ENCODE measurements at regions not wholly inside any gene's neighbourhood (a gene's known extent, or its start where the extent isn't known, plus 50 kb on each side); places are given as distances from the start of the nearest gene placed in this dataset.

- intact Hi-C loops (cut with DNase I; ENCODE audit: low total_unique reads), result no loop called here
- TF ChIP-seq, protein P1, sequence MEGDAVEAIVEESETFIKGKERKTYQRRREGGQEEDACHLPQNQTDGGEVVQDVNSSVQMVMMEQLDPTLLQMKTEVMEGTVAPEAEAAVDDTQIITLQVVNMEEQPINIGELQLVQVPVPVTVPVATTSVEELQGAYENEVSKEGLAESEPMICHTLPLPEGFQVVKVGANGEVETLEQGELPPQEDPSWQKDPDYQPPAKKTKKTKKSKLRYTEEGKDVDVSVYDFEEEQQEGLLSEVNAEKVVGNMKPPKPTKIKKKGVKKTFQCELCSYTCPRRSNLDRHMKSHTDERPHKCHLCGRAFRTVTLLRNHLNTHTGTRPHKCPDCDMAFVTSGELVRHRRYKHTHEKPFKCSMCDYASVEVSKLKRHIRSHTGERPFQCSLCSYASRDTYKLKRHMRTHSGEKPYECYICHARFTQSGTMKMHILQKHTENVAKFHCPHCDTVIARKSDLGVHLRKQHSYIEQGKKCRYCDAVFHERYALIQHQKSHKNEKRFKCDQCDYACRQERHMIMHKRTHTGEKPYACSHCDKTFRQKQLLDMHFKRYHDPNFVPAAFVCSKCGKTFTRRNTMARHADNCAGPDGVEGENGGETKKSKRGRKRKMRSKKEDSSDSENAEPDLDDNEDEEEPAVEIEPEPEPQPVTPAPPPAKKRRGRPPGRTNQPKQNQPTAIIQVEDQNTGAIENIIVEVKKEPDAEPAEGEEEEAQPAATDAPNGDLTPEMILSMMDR (IDR thresholded peaks at IDR 0.05), result no peak
- no peak for TF ChIP-seq POLR2A (IDR thresholded peaks at IDR 0.05)
- DNase-seq (ENCODE audit: low spot score in 2 of 2), result no peak
- H3K4me3 ChIP-seq (ENCODE audit: low read depth, poor library complexity, severe bottlenecking), result no peak overlapping the region
- WGBS, 2 donors, result 46 to 75% methylated on average over 3 of the region's 3 CpGs
These were observed 578.2 kb downstream of the KLHL13 start for GRCh38 chrX:117538178-117539089.

DNA sequence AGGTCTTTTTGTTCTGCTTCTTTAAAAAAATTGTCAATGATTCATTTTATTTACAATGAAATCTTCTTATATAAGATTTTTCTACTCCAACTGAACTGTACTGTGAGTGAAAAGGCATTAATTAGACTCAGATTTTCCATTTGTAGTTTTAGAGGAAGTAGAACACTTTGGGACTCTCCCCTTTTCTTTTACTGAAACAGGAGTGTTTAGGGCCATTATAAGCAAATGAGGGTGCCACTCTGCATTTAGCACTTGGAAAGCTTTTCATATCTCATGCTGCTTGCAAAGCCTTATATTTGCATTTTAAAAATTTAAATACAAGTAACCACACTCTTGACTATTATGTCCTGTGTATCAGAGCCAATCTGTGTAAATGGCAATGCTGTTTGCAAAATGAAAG is 584.3 kb downstream of the KLHL13 start:
- no peak overlapping the region for H3K4me3 ChIP-seq (ENCODE audit: low read depth, poor library complexity, severe bottlenecking)
- intact Hi-C loops (cut with DNase I; ENCODE audit: low total_unique reads), result no loop called here
- DNase-seq (ENCODE audit: low spot score in 2 of 2), result no peak
- TF ChIP-seq, protein P1 (IDR thresholded peaks at IDR 0.05), result no peak
- no peak for TF ChIP-seq POLR2A (IDR thresholded peaks at IDR 0.05)

DNA sequence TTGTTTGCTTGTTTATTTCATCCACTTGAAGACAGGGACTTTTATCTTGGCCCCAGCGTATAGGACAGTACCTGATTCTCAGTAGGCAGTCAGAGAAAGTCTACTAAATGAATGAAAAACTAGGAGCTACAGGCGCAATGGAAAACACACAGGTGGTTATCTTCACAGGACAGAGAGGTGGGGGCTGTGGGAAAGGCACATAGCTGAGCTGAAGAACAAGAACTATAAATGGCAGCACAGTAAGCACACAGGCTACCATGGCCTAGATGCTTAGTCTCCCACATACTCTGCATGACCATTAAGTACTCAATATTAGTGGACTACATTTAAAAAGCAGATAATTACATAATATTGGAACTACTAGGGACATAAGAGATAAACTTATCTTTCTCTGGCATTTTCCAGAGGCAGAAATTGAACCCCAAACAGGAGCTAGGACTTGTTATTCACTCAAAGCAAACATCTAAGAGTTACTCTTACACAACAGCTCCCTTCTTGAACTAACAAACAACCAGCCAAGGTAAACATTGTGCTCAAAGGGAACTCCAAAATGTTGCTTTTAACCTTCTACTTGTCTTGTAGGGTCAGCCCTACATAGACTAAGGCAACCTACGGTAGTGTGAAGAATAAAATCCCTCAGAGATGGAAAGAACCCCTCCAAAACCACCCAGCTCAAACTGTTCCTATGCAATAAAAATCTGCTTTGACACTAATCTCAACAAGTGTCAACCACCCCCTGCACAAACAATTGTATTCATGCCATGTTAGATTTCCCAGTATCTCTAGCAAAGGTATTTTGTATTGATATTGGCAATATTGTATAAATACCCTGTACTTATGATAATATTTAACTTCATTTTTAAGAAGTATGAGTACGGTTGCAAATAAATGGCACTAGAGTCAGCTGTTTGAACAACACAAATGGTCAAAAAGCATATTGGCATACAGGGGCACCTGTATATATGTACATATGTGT is 593.6 kb downstream of the KLHL13 start:
- WGBS, 2 donors, result 76 to 90% methylated on average over 4 of the region's 4 CpGs
- TF ChIP-seq POLR2A (IDR thresholded peaks at IDR 0.05), result no peak
- TF ChIP-seq, protein P1 (IDR thresholded peaks at IDR 0.05), result no peak
- intact Hi-C loops (cut with DNase I; ENCODE audit: low total_unique reads), result no loop called here
- no peak overlapping the region for H3K4me3 ChIP-seq (ENCODE audit: low read depth, poor library complexity, severe bottlenecking)
- DNase-seq (ENCODE audit: low spot score in 2 of 2), result no peak

GRCh38 chrX:117517994-117518393 is 598.6 kb downstream of the KLHL13 start:
- no peak for DNase-seq (ENCODE audit: low spot score in 2 of 2)
- intact Hi-C loops (cut with DNase I; ENCODE audit: low total_unique reads), result no loop called here
- no peak overlapping the region for H3K4me3 ChIP-seq (ENCODE audit: low read depth, poor library complexity, severe bottlenecking)
- no peak for TF ChIP-seq POLR2A (IDR thresholded peaks at IDR 0.05)
- TF ChIP-seq, protein P1 (IDR thresholded peaks at IDR 0.05), result no peak
- WGBS, 2 donors, result 70 to 96% methylated on average over 1 of the region's 1 CpG

DNA sequence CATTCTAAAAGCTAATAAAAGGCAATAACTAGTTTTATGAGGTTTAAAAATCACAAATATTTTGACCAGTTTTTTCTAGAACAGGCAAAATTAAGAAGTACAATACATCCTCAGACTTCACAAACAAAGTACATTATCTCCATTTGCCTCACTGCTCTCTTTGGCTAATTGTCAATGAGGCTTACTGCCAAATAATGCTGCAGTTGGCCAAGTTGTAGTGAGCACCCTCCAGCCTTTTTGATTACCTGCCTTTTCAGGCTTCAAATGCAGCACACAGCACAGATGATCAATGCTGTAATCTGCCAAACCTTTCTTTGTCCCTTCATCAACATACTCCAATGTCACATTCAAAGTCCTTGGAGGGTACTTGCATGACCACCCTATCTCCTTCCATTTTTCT is 605.2 kb downstream of the KLHL13 start:
- DNase-seq (ENCODE audit: low spot score in 2 of 2), result no peak
- no peak for TF ChIP-seq POLR2A (IDR thresholded peaks at IDR 0.05)
- TF ChIP-seq, protein P1 (IDR thresholded peaks at IDR 0.05), result no peak
- intact Hi-C loops (cut with DNase I; ENCODE audit: low total_unique reads), result no loop called here
- no peak overlapping the region for H3K4me3 ChIP-seq (ENCODE audit: low read depth, poor library complexity, severe bottlenecking)
